ENCODE measurements at regions not wholly inside any gene's neighbourhood (a gene's known extent, or its start where the extent isn't known, plus 50 kb on each side); places are given as distances from the start of the nearest gene placed in this dataset.
"Not testable (repeated sequence)": the region's sequence is repeated elsewhere in the genome, so short reads cannot be mapped to it uniquely, and the experiment has no call there.

GRCh38 chr4:12016729-12017128 is 588.0 kb upstream of the HS3ST1 start:
- no peak for DNase-seq

- DNase-seq: no peak
Measured at GRCh38 chr4:12005471-12005870, 576.8 kb upstream of the HS3ST1 start.

GRCh38 chr4:11996581-11996980 is 567.9 kb upstream of the HS3ST1 start:
- DNase-seq: not testable (repeated sequence)

GRCh38 chr4:11976726-11977263 is 548.1 kb upstream of the HS3ST1 start:
- no peak for DNase-seq

GRCh38 chr4:11973270-11973669 is 544.6 kb upstream of the HS3ST1 start:
- DNase-seq: no peak

- DNase-seq: no peak
Measured at GRCh38 chr4:11970754-11971153, 542.1 kb upstream of the HS3ST1 start.

GRCh38 chr4:11966782-11967181 is 538.1 kb upstream of the HS3ST1 start:
- DNase-seq: no peak

- no peak for DNase-seq
Measured at GRCh38 chr4:11954093-11954492, 525.4 kb upstream of the HS3ST1 start.

- no peak for DNase-seq
Measured at GRCh38 chr4:11949355-11949754, 520.7 kb upstream of the HS3ST1 start.

- not testable (repeated sequence) for DNase-seq
Measured at GRCh38 chr4:11947629-11948028, 518.9 kb upstream of the HS3ST1 start.

GRCh38 chr4:11937941-11938340 is 509.2 kb upstream of the HS3ST1 start:
- no peak for DNase-seq

- DNase-seq: no peak
Measured at GRCh38 chr4:11931266-11931820, 502.6 kb upstream of the HS3ST1 start.

GRCh38 chr4:11929080-11929479 is 500.4 kb upstream of the HS3ST1 start:
- DNase-seq: no peak

- DNase-seq: no peak
Measured at GRCh38 chr4:11919316-11919715, 490.6 kb upstream of the HS3ST1 start.

GRCh38 chr4:11914406-11914805 is 485.7 kb upstream of the HS3ST1 start:
- no peak for DNase-seq

- DNase-seq: no peak
Measured at GRCh38 chr4:11912886-11913285, 484.2 kb upstream of the HS3ST1 start.

- DNase-seq: no peak
Measured at GRCh38 chr4:11910812-11911211, 482.1 kb upstream of the HS3ST1 start.

GRCh38 chr4:11908712-11909111 is 480.0 kb upstream of the HS3ST1 start:
- DNase-seq: no peak

- DNase-seq: no peak
Measured at GRCh38 chr4:11908205-11908604, 479.5 kb upstream of the HS3ST1 start.

GRCh38 chr4:11904846-11905739 is 476.4 kb upstream of the HS3ST1 start:
- DNase-seq: no peak

GRCh38 chr4:11904117-11904535 is 475.4 kb upstream of the HS3ST1 start:
- DNase-seq: no peak

- no peak for DNase-seq
Measured at GRCh38 chr4:11901089-11901488, 472.4 kb upstream of the HS3ST1 start.

GRCh38 chr4:11900359-11900758 is 471.7 kb upstream of the HS3ST1 start:
- DNase-seq: no peak

GRCh38 chr4:11898796-11899195 is 470.1 kb upstream of the HS3ST1 start:
- DNase-seq: no peak
